ENCODE measurements at regions not wholly inside any gene's neighbourhood (a gene's known extent, or its start where the extent isn't known, plus 50 kb on each side); places are given as distances from the start of the nearest gene placed in this dataset.

DNA sequence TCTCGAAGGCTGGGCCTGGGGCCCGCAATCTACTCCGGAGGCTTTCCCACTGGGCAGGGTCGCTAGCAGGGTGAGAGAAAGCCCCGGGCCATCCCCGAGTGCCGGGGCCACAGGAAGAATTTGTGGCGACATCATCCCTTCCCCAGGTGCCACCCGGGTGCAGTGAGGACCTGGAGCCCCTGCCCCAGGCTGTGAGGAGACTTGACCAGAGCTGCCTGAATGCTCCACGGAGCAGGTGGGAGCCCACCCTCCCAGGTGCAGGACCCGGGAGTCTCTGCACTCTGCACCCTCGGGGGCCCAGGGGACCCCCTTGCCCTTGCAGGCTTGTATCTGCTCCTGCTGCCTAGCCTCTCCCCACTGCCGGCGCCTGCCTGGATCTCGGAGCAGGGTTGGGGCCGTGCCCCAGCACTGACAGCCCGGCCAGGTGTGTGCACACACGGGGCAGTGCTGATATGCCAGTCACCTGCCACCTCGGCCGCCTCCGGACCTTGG, 67.5 kb upstream of the RGS7 start:
- Mint-ChIP-seq H3K9me3 (peaks cover 0 to 9% (median 1%) of the 10 kb centered on the region in 7 donors), H3K36me3 (no peaks in the 10 kb centered on the region), H3K4me1 (peaks cover 0 to 4% (median 2%) of the 10 kb centered on the region in 4 donors), H3K4me3 (no peak overlapping the region), H3K27me3 (peaks cover 50% of the 10 kb centered on the region), H3K27ac (no peak overlapping the region)
- Histone ChIP-seq H3K4me3 (ENCODE audit: low read depth, low read length) (no peak overlapping the region), H3K4me1 (ENCODE audit: control insufficient read depth, insufficient read depth, low read length, poor library complexity, severe bottlenecking) (peaks cover 7% of the 10 kb centered on the region), H3K9me3 (ENCODE audit: control insufficient read depth in 2 of 2, low read length in 2 of 2) (no peaks in the 10 kb centered on the region), H3K36me3 (ENCODE audit: control insufficient read depth, insufficient read depth, low read length) (no peaks in the 10 kb centered on the region), H3K27me3 (ENCODE audit: control insufficient read depth, insufficient read depth, low read length) (peaks cover 13% of the 10 kb centered on the region), H3K27ac (ENCODE audit: insufficient read depth, low read length, poor library complexity, severe bottlenecking) (no peak overlapping the region)
- DNase-seq (no peak), ATAC-seq (ENCODE audit: low read depth in 2 of 2) (no peak)

DNA sequence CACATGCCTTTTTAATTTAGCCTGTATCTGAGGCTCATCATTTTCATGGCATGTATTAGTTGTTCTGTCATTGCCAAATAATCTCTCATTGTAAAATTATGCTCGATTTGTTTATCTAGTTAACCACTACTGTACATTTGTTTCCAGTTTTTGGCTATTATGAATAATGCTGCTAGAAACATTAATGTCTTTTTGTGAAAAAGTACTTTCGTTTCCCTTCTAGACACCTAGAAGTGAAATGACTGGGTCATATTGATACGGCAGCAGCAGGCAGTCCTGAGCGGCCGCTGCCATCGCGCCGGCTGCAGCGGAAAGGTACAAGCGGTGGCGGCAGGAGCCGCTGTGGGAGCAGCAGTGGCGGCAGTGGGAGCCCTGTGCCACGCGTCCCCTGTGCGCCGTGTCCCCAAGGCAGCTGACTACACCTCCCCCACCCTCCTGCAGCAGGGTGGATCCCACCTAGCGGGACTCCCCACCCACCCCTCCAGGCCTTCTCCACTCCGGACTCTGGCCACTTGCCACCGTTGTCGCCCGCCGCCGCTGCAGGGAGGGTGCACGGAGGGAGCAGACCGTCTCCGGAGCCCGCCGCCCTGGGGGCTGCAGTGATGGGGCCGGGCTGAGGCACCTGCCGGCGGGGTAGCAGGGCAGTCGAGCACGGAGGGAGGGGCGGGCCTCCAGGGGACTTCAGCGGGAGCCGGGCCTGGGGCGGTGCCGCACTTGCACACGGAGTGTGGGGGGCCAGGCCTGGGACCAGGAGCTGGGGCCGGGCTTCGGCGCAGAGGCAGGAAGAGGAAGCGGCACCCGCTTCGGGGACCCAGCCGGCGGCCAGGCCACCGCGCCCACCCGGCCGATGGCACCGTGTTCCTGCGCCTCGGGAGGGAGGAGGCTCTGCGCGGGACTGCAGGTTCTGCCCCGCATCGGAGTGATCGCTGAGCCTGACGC, 66.8 kb upstream of the RGS7 start:
- H3K4me1 ChIP-seq (ENCODE audit: control insufficient read depth, insufficient read depth, low read length, poor library complexity, severe bottlenecking) = peaks cover 7% of the 10 kb centered on the region
- H3K27ac ChIP-seq (ENCODE audit: insufficient read depth, low read length, poor library complexity, severe bottlenecking) = no peak overlapping the region
- Mint-ChIP-seq H3K4me3 (peak overlapping the region in 2 of 4 donors; percentile 19 to 64), H3K9me3 (peaks cover 0 to 9% (median 1%) of the 10 kb centered on the region in 7 donors), H3K4me1 (peaks cover 0 to 4% (median 2%) of the 10 kb centered on the region in 4 donors), H3K36me3 (no peaks in the 10 kb centered on the region), H3K27ac (no peak overlapping the region), H3K27me3 (peaks cover 50% of the 10 kb centered on the region)
- H3K27me3 ChIP-seq (ENCODE audit: control insufficient read depth, insufficient read depth, low read length) = peaks cover 13% of the 10 kb centered on the region
- H3K36me3 ChIP-seq (ENCODE audit: control insufficient read depth, insufficient read depth, low read length) = no peaks in the 10 kb centered on the region
- no peak overlapping the region for H3K4me3 ChIP-seq (ENCODE audit: low read depth, low read length)
- no peaks in the 10 kb centered on the region for H3K9me3 ChIP-seq (ENCODE audit: control insufficient read depth in 2 of 2, low read length in 2 of 2)
- peak in 1 of 3 donors; percentile 25 for DNase-seq
- peak; percentile 16 to 25 for ATAC-seq (ENCODE audit: low read depth in 2 of 2)

- Mint-ChIP-seq H3K27me3 (peaks cover 48% of the 10 kb centered on the region), H3K4me3 (no peak overlapping the region), H3K36me3 (no peaks in the 10 kb centered on the region), H3K4me1 (peaks cover 0 to 4% (median 2%) of the 10 kb centered on the region in 4 donors), H3K27ac (no peak overlapping the region), H3K9me3 (peaks cover 0 to 10% (median 2%) of the 10 kb centered on the region in 7 donors)
- Histone ChIP-seq H3K27ac (ENCODE audit: insufficient read depth, low read length, poor library complexity, severe bottlenecking) (no peak overlapping the region), H3K27me3 (ENCODE audit: control insufficient read depth, insufficient read depth, low read length) (peaks cover 13% of the 10 kb centered on the region), H3K4me1 (ENCODE audit: control insufficient read depth, insufficient read depth, low read length, poor library complexity, severe bottlenecking) (peaks cover 7% of the 10 kb centered on the region), H3K36me3 (ENCODE audit: control insufficient read depth, insufficient read depth, low read length) (no peaks in the 10 kb centered on the region), H3K4me3 (ENCODE audit: low read depth, low read length) (no peak overlapping the region), H3K9me3 (ENCODE audit: control insufficient read depth in 2 of 2, low read length in 2 of 2) (no peaks in the 10 kb centered on the region)
- no peak for ATAC-seq (ENCODE audit: low read depth in 2 of 2)
- no peak for DNase-seq
Observed at GRCh38 chr1:241422470-241422869, 65.5 kb upstream of the RGS7 start.

GRCh38 chr1:241419986-241420385, 63.0 kb upstream of the RGS7 start:
- Mint-ChIP-seq H3K27me3 (peaks cover 31% of the 10 kb centered on the region), H3K9me3 (peaks cover 0 to 6% (median 2%) of the 10 kb centered on the region in 7 donors), H3K27ac (no peak overlapping the region), H3K4me3 (no peak overlapping the region), H3K36me3 (no peaks in the 10 kb centered on the region), H3K4me1 (peaks cover 0 to 3% (median under 1%) of the 10 kb centered on the region in 4 donors)
- Histone ChIP-seq H3K4me1 (ENCODE audit: control insufficient read depth, insufficient read depth, low read length, poor library complexity, severe bottlenecking) (peaks cover 7% of the 10 kb centered on the region), H3K27me3 (ENCODE audit: control insufficient read depth, insufficient read depth, low read length) (peaks cover 13% of the 10 kb centered on the region), H3K4me3 (ENCODE audit: low read depth, low read length) (no peak overlapping the region), H3K27ac (ENCODE audit: insufficient read depth, low read length, poor library complexity, severe bottlenecking) (no peak overlapping the region), H3K9me3 (ENCODE audit: control insufficient read depth in 2 of 2, low read length in 2 of 2) (no peaks in the 10 kb centered on the region), H3K36me3 (ENCODE audit: control insufficient read depth, insufficient read depth, low read length) (no peaks in the 10 kb centered on the region)
- ATAC-seq (ENCODE audit: low read depth in 2 of 2) (no peak), DNase-seq (no peak)

DNA sequence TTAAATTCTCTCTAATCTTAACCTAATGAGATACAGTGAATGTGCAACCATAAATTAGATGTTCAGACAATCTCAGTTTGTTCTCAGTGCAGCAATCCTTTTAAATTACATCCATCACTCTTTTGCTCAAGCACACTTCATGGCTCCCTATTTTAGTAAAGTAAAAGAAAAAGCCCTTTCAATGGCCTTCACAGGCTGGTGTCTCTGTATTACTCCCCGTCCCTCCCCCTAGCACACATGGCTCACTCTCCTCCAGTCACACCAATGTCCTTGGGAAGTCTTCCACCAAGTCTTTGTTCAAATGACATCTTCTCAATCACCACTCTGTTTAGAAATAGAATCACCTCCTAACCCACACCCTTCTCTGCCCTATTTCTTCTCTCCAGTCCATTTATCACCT, 60.3 kb upstream of the RGS7 start:
- Mint-ChIP-seq H3K27me3 (peaks cover 17% of the 10 kb centered on the region), H3K9me3 (peaks cover 0 to 6% (median 2%) of the 10 kb centered on the region in 7 donors), H3K4me1 (no peaks in the 10 kb centered on the region), H3K27ac (no peak overlapping the region), H3K4me3 (no peak overlapping the region), H3K36me3 (no peaks in the 10 kb centered on the region)
- Histone ChIP-seq H3K4me3 (ENCODE audit: low read depth, low read length) (no peak overlapping the region), H3K27me3 (ENCODE audit: control insufficient read depth, insufficient read depth, low read length) (peaks cover 3% of the 10 kb centered on the region), H3K36me3 (ENCODE audit: control insufficient read depth, insufficient read depth, low read length) (no peaks in the 10 kb centered on the region), H3K9me3 (ENCODE audit: control insufficient read depth in 2 of 2, low read length in 2 of 2) (no peaks in the 10 kb centered on the region), H3K4me1 (ENCODE audit: control insufficient read depth, insufficient read depth, low read length, poor library complexity, severe bottlenecking) (no peaks in the 10 kb centered on the region), H3K27ac (ENCODE audit: insufficient read depth, low read length, poor library complexity, severe bottlenecking) (no peak overlapping the region)
- ATAC-seq (ENCODE audit: low read depth in 2 of 2) (no peak), DNase-seq (no peak)

- no peak overlapping the region for H3K4me3 Mint-ChIP-seq
- H3K4me3 ChIP-seq (ENCODE audit: low read depth, low read length) = no peak overlapping the region
- H3K27ac Mint-ChIP-seq = no peak overlapping the region
- no peak overlapping the region for H3K27ac ChIP-seq (ENCODE audit: insufficient read depth, low read length, poor library complexity, severe bottlenecking)
- H3K9me3 Mint-ChIP-seq = peaks cover 0 to 4% (median 2%) of the 10 kb centered on the region in 7 donors
- no peaks in the 10 kb centered on the region for H3K4me1 ChIP-seq (ENCODE audit: control insufficient read depth, insufficient read depth, low read length, poor library complexity, severe bottlenecking)
- no peaks in the 10 kb centered on the region for H3K9me3 ChIP-seq (ENCODE audit: control insufficient read depth in 2 of 2, low read length in 2 of 2)
- no peaks in the 10 kb centered on the region for H3K36me3 Mint-ChIP-seq
- no peak for ATAC-seq (ENCODE audit: low read depth in 2 of 2)
- no peaks in the 10 kb centered on the region for H3K4me1 Mint-ChIP-seq
- no peaks in the 10 kb centered on the region for H3K36me3 ChIP-seq (ENCODE audit: control insufficient read depth, insufficient read depth, low read length)
- no peaks in the 10 kb centered on the region for H3K27me3 ChIP-seq (ENCODE audit: control insufficient read depth, insufficient read depth, low read length)
- peaks cover 8% of the 10 kb centered on the region for H3K27me3 Mint-ChIP-seq
- DNase-seq = no peak
Observed at GRCh38 chr1:241413974-241414373, 57.0 kb upstream of the RGS7 start.

GRCh38 chr1:241413386-241413785, 56.4 kb upstream of the RGS7 start:
- H3K27ac Mint-ChIP-seq = no peak overlapping the region

More at GRCh38 chr1:241413386-241413785, 56.4 kb upstream of the RGS7 start:
- DNase-seq (no peak), ATAC-seq (ENCODE audit: low read depth in 2 of 2) (no peak)
- H3K9me3 ChIP-seq (ENCODE audit: control insufficient read depth in 2 of 2, low read length in 2 of 2) = no peaks in the 10 kb centered on the region
- H3K36me3 ChIP-seq (ENCODE audit: control insufficient read depth, insufficient read depth, low read length) = no peaks in the 10 kb centered on the region
- Mint-ChIP-seq H3K4me1 (no peaks in the 10 kb centered on the region), H3K9me3 (peaks cover 0 to 4% (median 2%) of the 10 kb centered on the region in 7 donors), H3K36me3 (no peaks in the 10 kb centered on the region), H3K4me3 (no peak overlapping the region), H3K27me3 (peaks cover 8% of the 10 kb centered on the region)
- no peak overlapping the region for H3K4me3 ChIP-seq (ENCODE audit: low read depth, low read length)
- no peaks in the 10 kb centered on the region for H3K4me1 ChIP-seq (ENCODE audit: control insufficient read depth, insufficient read depth, low read length, poor library complexity, severe bottlenecking)
- no peak overlapping the region for H3K27ac ChIP-seq (ENCODE audit: insufficient read depth, low read length, poor library complexity, severe bottlenecking)
- no peaks in the 10 kb centered on the region for H3K27me3 ChIP-seq (ENCODE audit: control insufficient read depth, insufficient read depth, low read length)

All from CD4-positive, CD25-positive, alpha-beta regulatory T cell (primary cell).